ENCODE measurements at regions not wholly inside any gene's neighbourhood (a gene's known extent, or its start where the extent isn't known, plus 50 kb on each side); places are given as distances from the start of the nearest gene placed in this dataset.

DNA sequence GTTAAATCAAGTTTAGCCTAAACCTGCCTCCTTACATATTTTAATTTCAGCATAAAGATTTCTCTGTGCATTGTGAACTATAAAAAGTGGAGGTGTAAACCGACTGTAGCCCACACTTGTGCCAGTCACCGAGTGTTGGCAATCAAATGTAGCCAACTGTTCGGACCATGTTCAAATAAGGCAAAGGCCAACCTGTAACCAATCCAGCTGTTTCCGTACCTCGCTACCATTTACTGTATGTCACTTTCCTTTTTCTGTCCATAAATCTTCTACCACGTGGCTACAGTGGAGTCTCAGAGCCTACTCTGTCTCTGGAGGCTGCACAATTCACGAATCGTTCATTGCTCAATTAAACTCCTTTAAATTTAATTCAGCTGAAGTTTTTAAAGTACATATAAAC lies 156.0 kb downstream of the SLC25A46 start:
- no peaks in the 10 kb centered on the region for H3K9me1 ChIP-seq (ENCODE audit: control insufficient read depth, extremely low read depth, insufficient read depth, low read length)
- H3K27me3 ChIP-seq (ENCODE audit: control insufficient read depth, extremely low read depth, insufficient read depth, low read length), result no peaks in the 10 kb centered on the region
- H3K4me3 ChIP-seq (ENCODE audit: control insufficient read depth in 2 of 3, extremely low read depth in 1 of 3, insufficient read depth in 2 of 3, low read depth in 1 of 3, low read length in 3 of 3), result no peak overlapping the region
- no peak overlapping the region for H2AFZ ChIP-seq (ENCODE audit: control insufficient read depth, low read length)
- DNase-seq (ENCODE audit: low read depth, low spot score) (no peak), FAIRE-seq (no peak)
- no peaks in the 10 kb centered on the region for H3K36me3 ChIP-seq (ENCODE audit: control insufficient read depth in 2 of 2, extremely low read depth in 1 of 2, insufficient read depth in 2 of 2, low read length in 2 of 2)
- no peaks in the 10 kb centered on the region for H4K20me1 ChIP-seq (ENCODE audit: control insufficient read depth, extremely low read depth, insufficient read depth, low read length)
- H3K79me2 ChIP-seq (ENCODE audit: control insufficient read depth, insufficient read depth, low read length), result no peaks in the 10 kb centered on the region
- no peak overlapping the region for H3K4me2 ChIP-seq (ENCODE audit: control insufficient read depth, extremely low read depth, insufficient read depth, low read depth, low read length)
- H3K27ac ChIP-seq (ENCODE audit: control insufficient read depth, insufficient read depth, low read length), result no peak overlapping the region
- H3K9ac ChIP-seq (ENCODE audit: control insufficient read depth, extremely low read depth, insufficient read depth, low read length), result no peak overlapping the region
- peaks cover 7% of the 10 kb centered on the region for H3K4me1 ChIP-seq (ENCODE audit: control insufficient read depth, extremely low read depth, insufficient read depth, low read length)
- dilution Hi-C loops (cut with MboI; ENCODE audit: extremely low pct_ligation_motif_present, low sequenced_read_pairs), result no loop called here
- no peak for TF ChIP-seq CTCF (optimal IDR thresholded peaks at IDR 0.05 in 1 of 3, IDR thresholded peaks at IDR 0.05 in 1 of 3, conservative IDR thresholded peaks at IDR 0.05 in 1 of 3; ENCODE audit: extremely low read depth in 1 of 3, insufficient read depth in 2 of 3, low read length in 3 of 3)
- TF ChIP-seq EZH2 (IDR thresholded peaks at IDR 0.05; ENCODE audit: low read length), result no peak
- H3K9me3 ChIP-seq (ENCODE audit: control insufficient read depth, low read depth, low read length), result no peaks in the 10 kb centered on the region

- H3K4me2 ChIP-seq (ENCODE audit: control insufficient read depth, extremely low read depth, insufficient read depth, low read depth, low read length), result no peak overlapping the region
These were observed 158.1 kb downstream of the SLC25A46 start for GRCh38 chr5:110896901-110897300.

More at GRCh38 chr5:110896901-110897300, 158.1 kb downstream of the SLC25A46 start:
- FAIRE-seq, result no peak
- dilution Hi-C loops (cut with MboI; ENCODE audit: extremely low pct_ligation_motif_present, low sequenced_read_pairs), result no loop called here
- Histone ChIP-seq H3K36me3 (ENCODE audit: control insufficient read depth in 2 of 2, extremely low read depth in 1 of 2, insufficient read depth in 2 of 2, low read length in 2 of 2) (no peaks in the 10 kb centered on the region), H3K79me2 (ENCODE audit: control insufficient read depth, insufficient read depth, low read length) (no peaks in the 10 kb centered on the region), H3K27ac (ENCODE audit: control insufficient read depth, insufficient read depth, low read length) (no peak overlapping the region), H3K9ac (ENCODE audit: control insufficient read depth, extremely low read depth, insufficient read depth, low read length) (no peak overlapping the region), H3K9me3 (ENCODE audit: control insufficient read depth, low read depth, low read length) (no peaks in the 10 kb centered on the region), H3K4me3 (ENCODE audit: control insufficient read depth in 2 of 3, extremely low read depth in 1 of 3, insufficient read depth in 2 of 3, low read depth in 1 of 3, low read length in 3 of 3) (no peak overlapping the region), H4K20me1 (ENCODE audit: control insufficient read depth, extremely low read depth, insufficient read depth, low read length) (no peaks in the 10 kb centered on the region), H3K27me3 (ENCODE audit: control insufficient read depth, extremely low read depth, insufficient read depth, low read length) (no peaks in the 10 kb centered on the region), H3K4me1 (ENCODE audit: control insufficient read depth, extremely low read depth, insufficient read depth, low read length) (peaks cover 23% of the 10 kb centered on the region), H3K9me1 (ENCODE audit: control insufficient read depth, extremely low read depth, insufficient read depth, low read length) (no peaks in the 10 kb centered on the region), H2AFZ (ENCODE audit: control insufficient read depth, low read length) (no peak overlapping the region)
- TF ChIP-seq CTCF (optimal IDR thresholded peaks at IDR 0.05 in 1 of 3, IDR thresholded peaks at IDR 0.05 in 1 of 3, conservative IDR thresholded peaks at IDR 0.05 in 1 of 3; ENCODE audit: extremely low read depth in 1 of 3, insufficient read depth in 2 of 3, low read length in 3 of 3) (no peak), EZH2 (IDR thresholded peaks at IDR 0.05; ENCODE audit: low read length) (no peak)
- DNase-seq (ENCODE audit: low read depth, low spot score), result no peak
